ENCODE measurements at regions not wholly inside any gene's neighbourhood (a gene's known extent, or its start where the extent isn't known, plus 50 kb on each side); places are given as distances from the start of the nearest gene placed in this dataset.
"Not testable (repeated sequence)": the region's sequence is repeated elsewhere in the genome, so short reads cannot be mapped to it uniquely, and the experiment has no call there.

GRCh38 chr15:38795471-38796245 lies 231.0 kb upstream of the RASGRP1 start:
- Mint-ChIP-seq H3K4me1 (peaks cover 22% of the 10 kb centered on the region), H3K9me3 (peaks cover 13% of the 10 kb centered on the region), H3K4me3 (no peak overlapping the region), H3K27me3 (ENCODE audit: low read depth) (no peaks in the 10 kb centered on the region), H3K27ac (peak overlapping the region in 1 of 3 experiments; percentile 46), H3K36me3 (ENCODE audit: low read depth) (peaks cover 4% of the 10 kb centered on the region)
- TF ChIP-seq CTCF (IDR thresholded peaks at IDR 0.05; ENCODE audit: unreplicated experiment in 3 of 3) = no peak

GRCh38 chr15:38796589-38796988 lies 232.0 kb upstream of the RASGRP1 start:
- Mint-ChIP-seq H3K9me3 (peaks cover 13% of the 10 kb centered on the region), H3K36me3 (ENCODE audit: low read depth) (peaks cover 4% of the 10 kb centered on the region), H3K4me1 (peaks cover 22% of the 10 kb centered on the region), H3K4me3 (no peak overlapping the region), H3K27ac (no peak overlapping the region), H3K27me3 (ENCODE audit: low read depth) (peaks cover 4% of the 10 kb centered on the region)
- no peak for TF ChIP-seq CTCF (IDR thresholded peaks at IDR 0.05; ENCODE audit: unreplicated experiment in 3 of 3)

- H3K36me3 Mint-ChIP-seq (ENCODE audit: low read depth); H3K27me3 Mint-ChIP-seq (ENCODE audit: low read depth); H3K4me3 Mint-ChIP-seq; H3K27ac Mint-ChIP-seq: not testable (repeated sequence)
- peaks cover 21% of the 10 kb centered on the region for H3K4me1 Mint-ChIP-seq
- H3K9me3 Mint-ChIP-seq = peaks cover 21% of the 10 kb centered on the region
Measured at GRCh38 chr15:38797506-38797905, 232.9 kb upstream of the RASGRP1 start.

GRCh38 chr15:38799202-38799601 lies 234.6 kb upstream of the RASGRP1 start:
- not testable (repeated sequence) for H3K27ac Mint-ChIP-seq; H3K4me1 Mint-ChIP-seq; H3K27me3 Mint-ChIP-seq (ENCODE audit: low read depth); H3K36me3 Mint-ChIP-seq (ENCODE audit: low read depth); H3K4me3 Mint-ChIP-seq
- H3K9me3 Mint-ChIP-seq = peaks cover 21% of the 10 kb centered on the region

- Mint-ChIP-seq H3K4me1 (peaks cover 27% of the 10 kb centered on the region), H3K9me3 (peaks cover 3% of the 10 kb centered on the region), H3K4me3 (no peak overlapping the region), H3K27ac (peak overlapping the region in 1 of 3 experiments; percentile 19), H3K36me3 (ENCODE audit: low read depth) (no peaks in the 10 kb centered on the region), H3K27me3 (ENCODE audit: low read depth) (no peaks in the 10 kb centered on the region)
- TF ChIP-seq CTCF (IDR thresholded peaks at IDR 0.05; ENCODE audit: unreplicated experiment in 3 of 3) = no peak
Measured at GRCh38 chr15:38809621-38810020, 245.0 kb upstream of the RASGRP1 start.

GRCh38 chr15:38810686-38811085 lies 246.1 kb upstream of the RASGRP1 start:
- Mint-ChIP-seq H3K27me3 (ENCODE audit: low read depth) (no peaks in the 10 kb centered on the region), H3K36me3 (ENCODE audit: low read depth) (no peaks in the 10 kb centered on the region), H3K4me3 (no peak overlapping the region), H3K27ac (no peak overlapping the region), H3K9me3 (peaks cover 6% of the 10 kb centered on the region), H3K4me1 (peaks cover 31% of the 10 kb centered on the region)
- TF ChIP-seq CTCF (IDR thresholded peaks at IDR 0.05; ENCODE audit: unreplicated experiment in 3 of 3) = no peak

- not testable (repeated sequence) for H3K27ac Mint-ChIP-seq; H3K27me3 Mint-ChIP-seq (ENCODE audit: low read depth); H3K36me3 Mint-ChIP-seq (ENCODE audit: low read depth); H3K9me3 Mint-ChIP-seq; H3K4me3 Mint-ChIP-seq
- H3K4me1 Mint-ChIP-seq = peaks cover 43% of the 10 kb centered on the region
Measured at GRCh38 chr15:38814254-38814653, 249.6 kb upstream of the RASGRP1 start.
